IPS-NIHi11 (cell line): ENCODE measurements at regions not wholly inside any gene's neighbourhood (a gene's known extent, or its start where the extent isn't known, plus 50 kb on each side); places are given as distances from the start of the nearest gene placed in this dataset.
"Not testable (repeated sequence)": the region's sequence is repeated elsewhere in the genome, so short reads cannot be mapped to it uniquely, and the experiment has no call there.

Experiments
- DNase-seq: peaks from one replicate; pipeline ENCODE4 v3.0.0; 2012; ENCODE audit warnings: mixed read lengths, low spot score

GRCh38 chr1:147103416-147104155 is 68.7 kb downstream of the PRKAB2 start:
- not testable (repeated sequence) for DNase-seq

GRCh38 chr1:147099192-147099591 is 73.1 kb downstream of the PRKAB2 start:
- no peak for DNase-seq

GRCh38 chr1:147098338-147098973 is 73.8 kb downstream of the PRKAB2 start:
- not testable (repeated sequence) for DNase-seq

- no peak for DNase-seq
Observed at GRCh38 chr1:147095691-147096090, 76.6 kb downstream of the PRKAB2 start.

- DNase-seq: no peak
Observed at GRCh38 chr1:147091801-147092200, 80.5 kb downstream of the PRKAB2 start.

GRCh38 chr1:147089457-147089856 is 82.8 kb downstream of the PRKAB2 start:
- no peak for DNase-seq

- no peak for DNase-seq
Observed at GRCh38 chr1:147086129-147086528, 86.1 kb downstream of the PRKAB2 start.

- peak; percentile 72 for DNase-seq
Observed at GRCh38 chr1:147084273-147085096, 87.8 kb downstream of the PRKAB2 start.

GRCh38 chr1:147083919-147084272 is 88.4 kb downstream of the PRKAB2 start:
- DNase-seq: no peak

- peak; percentile 58 for DNase-seq
Observed at GRCh38 chr1:147080671-147081394, 91.4 kb downstream of the PRKAB2 start.

- no peak for DNase-seq
Observed at GRCh38 chr1:147080006-147080661, 92.1 kb downstream of the PRKAB2 start.

- DNase-seq: no peak
Observed at GRCh38 chr1:147079400-147080005, 92.8 kb downstream of the PRKAB2 start.

- DNase-seq: no peak
Observed at GRCh38 chr1:147078606-147079399, 93.5 kb downstream of the PRKAB2 start.

- DNase-seq: peak; percentile 29
Observed at GRCh38 chr1:147077936-147078605, 94.2 kb downstream of the PRKAB2 start.

GRCh38 chr1:147077523-147077922 is 94.7 kb downstream of the PRKAB2 start:
- DNase-seq: no peak

GRCh38 chr1:147077081-147077480 is 95.2 kb downstream of the PRKAB2 start:
- DNase-seq: no peak

GRCh38 chr1:147076442-147076841 is 95.8 kb downstream of the PRKAB2 start:
- DNase-seq: no peak

- peak; percentile 63 for DNase-seq
Observed at GRCh38 chr1:147072482-147073432, 99.5 kb downstream of the PRKAB2 start.

GRCh38 chr1:147071142-147071541 is 101.1 kb downstream of the PRKAB2 start:
- DNase-seq: no peak
